HUDEP-2 (cell line): ENCODE measurements at regions not wholly inside any gene's neighbourhood (a gene's known extent, or its start where the extent isn't known, plus 50 kb on each side); places are given as distances from the start of the nearest gene placed in this dataset.
"Not testable (repeated sequence)": the region's sequence is repeated elsewhere in the genome, so short reads cannot be mapped to it uniquely, and the experiment has no call there.

Experiments used
- DNase-seq, 76 experiments: peaks; one replicate each; lab custom pipeline; 2025; ENCODE audit not compliant: unreplicated experiment in 76 of 76; lab: John Stamatoyannopoulos, UW

GRCh38 chr14:53380052-53380866, 227.1 kb upstream of the DDHD1 start:
- DNase-seq, result no peak

GRCh38 chr14:53378142-53378541, 225.0 kb upstream of the DDHD1 start:
- DNase-seq, result no peak

DNA sequence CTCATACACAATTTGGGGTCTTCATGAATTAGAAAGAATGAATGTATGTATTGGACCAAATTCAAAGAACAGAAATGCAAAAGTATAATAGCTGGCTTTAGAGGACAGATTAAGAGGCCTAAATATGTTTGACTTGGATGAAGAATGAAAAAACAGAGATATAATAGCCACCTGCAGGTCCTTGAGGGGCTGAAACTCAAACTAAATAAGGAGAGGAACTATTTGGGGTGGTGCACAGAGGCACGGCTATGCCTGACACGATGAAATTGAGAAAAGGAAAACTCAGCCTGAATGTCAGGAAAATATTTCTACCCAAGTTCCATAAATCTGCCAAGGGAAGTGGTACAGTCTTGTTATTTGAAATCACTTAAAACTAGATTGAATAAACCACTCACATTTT, 222.9 kb upstream of the DDHD1 start:
- DNase-seq, result no peak

DNA sequence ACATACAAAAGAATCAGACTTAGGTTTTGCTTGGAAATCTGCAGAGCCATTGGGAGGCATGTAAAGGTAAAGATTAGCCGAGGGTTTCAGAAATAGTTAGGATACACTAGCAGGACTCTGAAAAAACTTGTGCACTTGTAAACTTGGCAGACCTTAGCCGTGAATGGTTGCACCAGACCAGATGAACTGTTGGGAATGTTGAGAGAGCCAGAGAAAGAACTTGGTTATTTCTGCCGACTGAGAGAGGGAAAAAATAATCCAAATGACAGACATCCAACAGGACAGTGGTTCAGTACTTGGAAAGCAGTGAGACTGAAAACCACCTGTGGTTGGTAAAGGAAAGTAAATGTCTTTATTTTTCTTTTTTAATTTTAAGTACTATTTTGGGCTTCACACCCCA, 222.5 kb upstream of the DDHD1 start:
- DNase-seq, result no peak

GRCh38 chr14:53368711-53369201, 215.6 kb upstream of the DDHD1 start:
- no peak for DNase-seq

DNA sequence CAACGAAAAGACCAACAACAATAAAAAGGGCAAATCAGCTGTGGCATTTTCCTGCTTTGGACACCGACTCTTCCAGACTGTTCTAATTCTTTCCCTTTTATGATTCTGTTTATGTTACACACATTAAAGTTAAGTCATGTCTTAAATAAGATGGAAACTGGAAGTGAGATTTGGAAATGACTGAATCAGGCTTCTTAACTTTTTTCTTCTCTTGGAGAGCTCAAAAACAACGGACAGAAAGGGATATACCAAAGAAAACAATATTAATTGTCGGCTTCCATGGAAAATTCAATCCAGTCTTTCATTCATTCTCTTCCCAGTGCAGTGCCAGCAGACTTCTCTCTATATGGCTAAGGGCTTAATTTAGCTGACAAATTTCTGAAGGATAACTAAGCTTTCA, 214.9 kb upstream of the DDHD1 start:
- no peak for DNase-seq

DNA sequence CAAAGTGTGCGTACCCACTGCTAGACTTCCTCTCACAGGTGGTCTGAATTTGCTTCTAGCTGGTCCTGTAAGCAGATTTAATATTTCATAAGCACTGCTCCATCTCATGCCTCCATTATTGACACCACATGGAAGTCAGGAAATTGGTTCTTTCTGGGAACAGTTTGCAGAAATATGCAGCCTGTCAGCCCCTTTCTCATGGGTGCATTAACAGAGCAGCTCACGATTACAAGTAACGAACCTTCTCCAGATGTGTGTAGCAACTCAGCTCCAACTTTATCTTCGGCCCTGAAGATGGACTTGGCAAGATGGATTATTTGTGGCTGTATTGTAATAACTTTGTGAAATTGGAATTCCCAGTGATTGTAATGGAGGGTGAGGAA, 214.5 kb upstream of the DDHD1 start:
- DNase-seq, result no peak

DNA sequence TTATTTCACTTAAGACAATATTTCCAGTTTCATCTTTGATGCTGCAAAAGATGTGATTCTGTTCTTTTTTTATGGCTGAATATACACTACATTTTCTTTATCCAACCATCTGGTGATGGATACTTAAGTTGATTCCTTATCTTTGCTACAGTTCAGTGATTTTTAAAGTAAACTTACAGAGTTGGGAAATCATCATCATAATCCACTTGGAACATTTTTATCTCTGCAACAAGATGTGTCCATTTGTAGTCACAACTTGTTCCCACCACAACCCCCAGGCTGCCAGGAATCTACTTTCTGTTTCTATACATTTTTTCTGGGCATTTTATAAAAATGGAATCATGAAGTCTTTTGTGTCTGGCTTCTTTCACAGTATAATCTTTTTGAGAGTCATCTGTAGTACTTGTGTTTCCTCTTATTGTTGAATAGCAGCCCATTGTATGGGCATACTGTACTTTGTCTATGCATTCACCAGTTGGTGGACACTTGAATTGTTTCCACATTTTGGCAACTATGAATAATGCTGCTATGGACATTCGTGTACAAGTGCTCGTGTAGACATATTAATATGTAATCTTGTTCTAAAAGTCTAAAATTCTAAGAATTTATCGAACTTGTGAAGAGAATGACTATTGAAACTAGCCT, 212.5 kb upstream of the DDHD1 start:
- no peak for DNase-seq

GRCh38 chr14:53362916-53363315, 209.8 kb upstream of the DDHD1 start:
- DNase-seq, result not testable (repeated sequence)

- no peak for DNase-seq
Observed at GRCh38 chr14:53360829-53361228, 207.7 kb upstream of the DDHD1 start.

- DNase-seq, result no peak
Observed at GRCh38 chr14:53358166-53358565, 205.0 kb upstream of the DDHD1 start.

GRCh38 chr14:53356361-53357150, 203.4 kb upstream of the DDHD1 start:
- DNase-seq, result no peak

DNA sequence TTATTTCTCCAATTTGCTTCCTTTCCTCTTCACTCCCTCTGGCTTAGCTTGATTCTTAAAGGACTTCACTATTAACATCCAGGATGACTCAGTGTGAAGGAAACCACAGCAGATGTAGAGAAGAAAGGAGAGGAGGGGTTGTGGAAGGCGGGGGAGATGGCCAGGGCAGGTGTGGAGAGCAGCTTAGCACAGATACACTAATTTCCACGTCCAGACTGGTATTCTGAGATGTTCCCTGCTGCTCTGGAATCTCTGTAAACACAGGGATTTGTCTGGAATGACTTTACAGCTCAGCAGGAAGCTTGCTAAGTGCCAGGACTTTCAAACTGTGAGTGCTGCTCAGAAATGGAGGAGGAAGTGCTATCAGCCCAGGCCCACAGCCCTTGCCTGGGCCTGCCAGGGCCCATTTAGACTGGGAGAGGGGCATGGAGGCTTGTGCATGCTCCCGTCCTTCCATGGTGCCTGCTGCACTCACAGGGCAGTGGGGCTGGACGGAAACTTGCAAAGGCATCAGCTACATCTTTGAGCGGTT, 202.5 kb upstream of the DDHD1 start:
- DNase-seq, result no peak

DNA sequence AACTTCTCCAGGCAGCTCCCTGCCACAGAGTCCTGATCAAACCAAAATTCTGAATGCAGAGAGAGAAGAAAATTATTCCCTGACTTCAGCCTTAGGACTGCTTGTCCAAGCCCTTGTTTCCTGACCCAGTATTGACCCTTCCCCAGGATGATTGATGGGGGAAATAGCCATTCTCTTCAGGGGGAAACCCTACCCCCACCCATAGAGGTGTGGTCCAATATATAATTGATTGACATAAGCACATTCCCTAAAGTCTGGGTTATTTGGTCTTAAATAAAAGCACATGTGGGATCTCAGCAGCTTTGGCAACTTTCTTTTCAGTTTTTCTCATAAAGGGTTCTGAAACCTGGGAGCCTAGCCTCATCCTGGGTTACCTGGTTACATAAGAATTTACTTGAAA, 201.2 kb upstream of the DDHD1 start:
- no peak for DNase-seq

DNA sequence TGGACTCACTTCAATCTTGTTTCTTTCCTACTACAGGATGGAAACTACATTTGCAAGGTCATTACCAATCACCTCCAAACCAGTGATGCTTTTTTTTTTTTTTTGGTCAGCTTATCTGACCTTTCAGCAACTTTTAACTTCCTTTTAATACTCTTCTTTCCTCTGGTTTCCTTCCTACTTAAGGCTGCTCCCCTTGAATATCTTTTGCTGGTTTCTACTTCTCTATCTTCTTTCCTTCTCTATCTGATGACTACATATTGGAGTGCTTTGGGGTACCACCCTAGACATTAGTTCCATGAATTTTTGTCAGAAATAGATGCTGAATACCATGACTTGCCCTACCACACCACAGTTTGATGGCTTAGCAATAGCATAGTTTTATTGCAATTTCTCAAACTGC, 197.7 kb upstream of the DDHD1 start:
- peak in 1 of 76 experiments; percentile 11 for DNase-seq

GRCh38 chr14:53350429-53350828, 197.3 kb upstream of the DDHD1 start:
- DNase-seq, result no peak

DNA sequence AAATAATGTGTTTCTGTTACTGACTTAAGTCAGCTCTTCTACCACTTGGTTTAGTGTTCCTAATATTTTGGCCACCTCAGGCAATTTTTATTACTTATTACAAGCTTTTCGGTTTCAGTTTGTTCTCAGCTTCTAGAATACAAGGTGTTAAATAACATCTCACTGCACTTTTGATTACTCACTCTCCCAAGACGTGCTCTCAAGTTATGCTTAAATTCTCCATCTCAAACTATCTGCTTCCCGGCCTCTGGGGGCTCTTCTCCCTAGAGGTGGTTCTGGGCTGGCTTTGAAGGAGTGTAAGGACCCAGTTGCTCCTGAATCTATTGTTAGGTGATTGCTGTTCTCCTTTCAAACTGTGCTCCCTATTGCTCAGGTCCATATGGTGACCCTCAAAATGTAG, 193.9 kb upstream of the DDHD1 start:
- no peak for DNase-seq

DNA sequence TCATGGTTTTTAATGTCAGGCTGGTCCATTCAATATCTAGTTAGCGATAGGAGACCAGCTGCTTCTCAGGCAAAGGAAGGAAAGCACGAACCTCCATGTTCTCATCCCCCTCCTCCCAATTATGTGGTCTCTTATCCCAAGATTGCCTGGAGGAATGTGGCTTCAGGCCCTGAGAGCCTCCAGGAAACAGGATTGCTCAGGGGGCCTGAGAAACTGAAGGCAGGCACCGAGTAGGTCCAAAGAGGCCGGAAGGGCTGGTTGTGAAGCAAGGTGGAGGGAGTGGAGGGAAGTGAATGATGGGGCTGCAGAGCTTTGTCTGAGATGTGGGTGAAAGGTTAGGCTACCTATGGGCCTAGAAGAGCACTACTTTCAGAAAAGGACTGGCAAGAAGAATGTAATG, 188.2 kb upstream of the DDHD1 start:
- no peak for DNase-seq

DNA sequence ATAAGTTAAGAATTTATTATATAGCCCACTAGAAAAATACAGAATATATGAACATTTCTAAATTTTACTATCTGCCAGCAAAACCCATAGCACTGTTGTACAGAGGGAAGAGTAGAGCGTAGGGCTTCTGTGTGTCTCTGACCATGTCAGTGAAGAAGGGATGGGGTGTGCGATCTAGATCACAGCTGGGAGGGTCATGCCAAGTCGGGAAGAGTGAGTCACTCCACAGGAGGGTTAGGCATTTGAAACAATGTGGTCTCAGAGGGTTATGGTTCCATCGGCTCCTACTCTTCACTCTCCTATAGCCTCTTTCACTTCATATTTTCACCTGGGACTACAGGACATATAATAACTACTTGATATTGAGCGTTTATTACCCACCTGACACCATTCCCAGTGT, 185.1 kb upstream of the DDHD1 start:
- DNase-seq, result peak in 5 of 76 experiments; percentile 1 to 28 (median 6)

DNA sequence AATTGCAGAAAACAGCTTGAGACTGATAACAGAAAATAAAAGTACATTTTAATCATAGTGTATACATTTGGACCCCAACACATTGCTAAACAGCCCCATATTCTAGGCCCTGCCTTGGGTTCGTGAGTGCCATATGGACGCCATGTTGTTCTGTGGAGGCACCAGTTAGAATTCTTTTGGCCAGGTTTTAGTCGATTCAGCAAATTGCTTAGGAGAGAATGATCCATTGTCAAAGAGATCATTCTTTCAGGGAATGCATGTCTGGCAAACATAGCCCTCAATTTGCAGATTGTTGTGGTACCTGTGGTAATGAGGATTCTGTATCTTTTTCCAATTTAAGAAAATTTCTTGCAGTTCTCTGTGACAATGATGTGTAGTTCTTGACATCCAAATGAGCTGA, 183.6 kb upstream of the DDHD1 start:
- DNase-seq, result no peak

GRCh38 chr14:53333809-53334208, 180.7 kb upstream of the DDHD1 start:
- no peak for DNase-seq
